GM12874 (cell line): ENCODE measurements at regions not wholly inside any gene's neighbourhood (a gene's known extent, or its start where the extent isn't known, plus 50 kb on each side); places are given as distances from the start of the nearest gene placed in this dataset.

ENCODE experiments used
- CTCF ChIP-seq: IDR thresholded peaks from 2 replicates; pipeline ENCODE4 v1.5.1; 2011; ENCODE audit warnings: low read depth, mild to moderate bottlenecking, control low read depth, low read length, moderate library complexity; ENCODE audit not compliant: insufficient read depth

GRCh38 chr3:168469436-168469835 is 373.7 kb upstream of the GOLIM4 start:
- TF ChIP-seq CTCF = no peak

GRCh38 chr3:168467115-168467714 is 371.5 kb upstream of the GOLIM4 start:
- TF ChIP-seq CTCF = peak; percentile 42

- TF ChIP-seq CTCF = no peak
These were observed 366.1 kb upstream of the GOLIM4 start for GRCh38 chr3:168461793-168462192.

- TF ChIP-seq CTCF = no peak
These were observed 363.6 kb upstream of the GOLIM4 start for GRCh38 chr3:168459226-168459784.

GRCh38 chr3:168457954-168458539 is 362.3 kb upstream of the GOLIM4 start:
- TF ChIP-seq CTCF = no peak

GRCh38 chr3:168455814-168456213 is 360.1 kb upstream of the GOLIM4 start:
- TF ChIP-seq CTCF = no peak

GRCh38 chr3:168453623-168454022 is 357.9 kb upstream of the GOLIM4 start:
- no peak for TF ChIP-seq CTCF
